ENCODE measurements at regions not wholly inside any gene's neighbourhood (a gene's known extent, or its start where the extent isn't known, plus 50 kb on each side); places are given as distances from the start of the nearest gene placed in this dataset.

GRCh38 chr1:189211742-189212141 is 1265.9 kb downstream of the BRINP3 start:
- TF ChIP-seq ZNF331 (CRISPR knock-in tag; IDR thresholded peaks at IDR 0.05; ENCODE audit: low read depth) (no peak), NANOG (IDR thresholded peaks at IDR 0.05; ENCODE audit: borderline replicate concordance) (no peak), CREB1 (CRISPR knock-in tag; IDR thresholded peaks at IDR 0.05; ENCODE audit: low read depth) (no peak), JUNB (IDR thresholded peaks at IDR 0.05; ENCODE audit: unreplicated experiment) (no peak), STAT1 (IDR thresholded peaks at IDR 0.05; ENCODE audit: unreplicated experiment) (no peak), EZH2 (IDR thresholded peaks at IDR 0.05; ENCODE audit: low read depth, unreplicated experiment) (no peak), CTCF (conservative IDR thresholded peaks at IDR 0.05; ENCODE audit: low read depth in 2 of 2) (no peak), POLR2AphosphoS5 (IDR thresholded peaks at IDR 0.05; ENCODE audit: low read depth) (no peak), ZNF114 (CRISPR knock-in tag; IDR thresholded peaks at IDR 0.05) (no peak)
- no peak for DNase-seq (ENCODE audit: low spot score)
- Histone ChIP-seq H3K4me2 (no peak overlapping the region), H3K4me1 (ENCODE audit: insufficient read depth) (no peaks in the 10 kb centered on the region), H3K27me3 (ENCODE audit: insufficient read depth) (no peaks in the 10 kb centered on the region), H3K9me2 (ENCODE audit: insufficient read depth) (no peaks in the 10 kb centered on the region), H3F3A (replicated peaks; ENCODE audit: low read depth) (no peaks in the 10 kb centered on the region), H3K79me2 (replicated peaks; ENCODE audit: insufficient read depth) (no peaks in the 10 kb centered on the region), H4K20me1 (replicated peaks; ENCODE audit: insufficient read depth) (no peaks in the 10 kb centered on the region), H2AFZ (no peak overlapping the region), H3K36me3 (ENCODE audit: insufficient read depth) (no peaks in the 10 kb centered on the region), H3K27ac (ENCODE audit: low read depth) (no peak overlapping the region), H3K4me3 (no peak overlapping the region)
- H3K4me3 Mint-ChIP-seq = no peak overlapping the region
- no peak for ATAC-seq
- H3K4me1 Mint-ChIP-seq = no peaks in the 10 kb centered on the region
- H3K27me3 Mint-ChIP-seq (ENCODE audit: insufficient read depth, low read depth, poor library complexity) = no peaks in the 10 kb centered on the region
- H3K36me3 Mint-ChIP-seq (ENCODE audit: low read depth) = no peaks in the 10 kb centered on the region
- H3K9me3 Mint-ChIP-seq = peaks cover 4% of the 10 kb centered on the region; the same call in 2 of the 3 replicates
- no peak overlapping the region for H3K27ac Mint-ChIP-seq

GRCh38 chr1:189212606-189213005 is 1265.1 kb downstream of the BRINP3 start:
- Histone ChIP-seq H3K36me3 (ENCODE audit: insufficient read depth) (no peaks in the 10 kb centered on the region), H3K4me3 (no peak overlapping the region), H3K4me1 (ENCODE audit: insufficient read depth) (no peaks in the 10 kb centered on the region), H3K27me3 (ENCODE audit: insufficient read depth) (no peaks in the 10 kb centered on the region), H3F3A (replicated peaks; ENCODE audit: low read depth) (no peaks in the 10 kb centered on the region), H4K20me1 (replicated peaks; ENCODE audit: insufficient read depth) (no peaks in the 10 kb centered on the region), H3K9me2 (ENCODE audit: insufficient read depth) (no peaks in the 10 kb centered on the region), H2AFZ (no peak overlapping the region), H3K27ac (ENCODE audit: low read depth) (no peak overlapping the region), H3K4me2 (no peak overlapping the region), H3K79me2 (replicated peaks; ENCODE audit: insufficient read depth) (no peaks in the 10 kb centered on the region)
- DNase-seq (ENCODE audit: low spot score) (no peak), ATAC-seq (no peak)
- TF ChIP-seq EZH2 (IDR thresholded peaks at IDR 0.05; ENCODE audit: low read depth, unreplicated experiment) = no peak
- no peak for TF ChIP-seq STAT1 (IDR thresholded peaks at IDR 0.05; ENCODE audit: unreplicated experiment)
- no peak for TF ChIP-seq ZNF331 (CRISPR knock-in tag; IDR thresholded peaks at IDR 0.05; ENCODE audit: low read depth)
- no peak for TF ChIP-seq CTCF (conservative IDR thresholded peaks at IDR 0.05; ENCODE audit: low read depth in 2 of 2)
- Mint-ChIP-seq H3K4me1 (no peaks in the 10 kb centered on the region), H3K4me3 (no peak overlapping the region), H3K9me3 (peaks cover 4% of the 10 kb centered on the region; the same call in 2 of the 3 replicates), H3K36me3 (ENCODE audit: low read depth) (no peaks in the 10 kb centered on the region), H3K27me3 (ENCODE audit: insufficient read depth, low read depth, poor library complexity) (no peaks in the 10 kb centered on the region), H3K27ac (no peak overlapping the region)

All from GM23338 (cell line).